HCT116 (cell line): ENCODE measurements at regions not wholly inside any gene's neighbourhood (a gene's known extent, or its start where the extent isn't known, plus 50 kb on each side); places are given as distances from the start of the nearest gene placed in this dataset.
A peak's percentile ranks its signal among the peaks of the same experiment; 100 is the strongest.

ENCODE experiments used
- ATAC-seq: fragments of 200-7000 bp; cut with Tn5 transposase; 2 replicates; pipeline ENCODE4 v1.9.1; 2020; ENCODE audit warnings: mild to moderate bottlenecking, moderate library complexity
- BruUV-seq: library from RNA; stranded (reverse); fragments of 400-500 nt; replicated peaks from 2 replicates; lab custom pipeline; 2021; lab: Mats Ljungman, UMichigan
- CTCF ChIA-PET: fragments of 300-600 bp; sonication (Branson Sonifier 250); formaldehyde crosslinking; loops from one replicate; lab custom pipeline; 2021; ENCODE audit warnings: antibody characterized with exemption; lab: Charles Lee
- POLR2A ChIA-PET: fragments of 300-600, 350-600 bp; sonication (Branson Sonifier 250); formaldehyde crosslinking; loops from one replicate; lab custom pipeline; 2021; ENCODE audit warnings: antibody characterized with exemption; lab: Charles Lee
- RAD21 ChIA-PET, 2 experiments: fragments of 300-600 bp; sonication (Branson Sonifier 250); formaldehyde crosslinking; loops; one replicate each; lab custom pipeline; 2023; ENCODE audit warnings: low total read pairs in 2 of 2; ENCODE audit not compliant: uncharacterized antibody in 2 of 2, unreplicated experiment in 2 of 2, low non-redundant PET in 1 of 2; lab: Charles Lee
- DNase-seq: peaks from one replicate; pipeline ENCODE4 v3.0.0-alpha.2; 2010; ENCODE audit warnings: low read depth, low spot score
- H2AFZ ChIP-seq: fragments of 200-600 bp; shearing (Covaris generic), sonication (generic); 2 replicates; pipeline ENCODE4 v1.6.1; 2017; ENCODE audit warnings: low read depth, mixed run types, mixed read lengths, antibody characterized with exemption, low read length; ENCODE audit not compliant: poor library complexity, severe bottlenecking
- H3K27ac ChIP-seq: 2 replicates; pipeline ENCODE4 v1.5.1; 2012; ENCODE audit warnings: low read depth, low read length
- H3K27me3 ChIP-seq: fragments of 200-600 bp; sonication (generic); 2 replicates; pipeline ENCODE4 v1.6.1; 2016; ENCODE audit warnings: mixed run types, low read length, mixed read lengths; ENCODE audit not compliant: insufficient read depth
- H3K36me3 ChIP-seq, 2 experiments: fragments of 200-500 bp in 1 of 2; fragments of 200-600 bp in 1 of 2; sonication (Bioruptor generic) in 1 of 2; sonication (generic) in 1 of 2; 2 replicates each; pipeline versions ENCODE4 v1.5.1 to v1.6.1; 2014 to 2016; ENCODE audit warnings: low read length in 2 of 2, inconsistent platforms in 1 of 2, mixed read lengths in 1 of 2, mixed run types in 1 of 2; ENCODE audit not compliant: insufficient read depth in 2 of 2, control insufficient read depth in 1 of 2
- H3K4me1 ChIP-seq, 2 experiments: fragments of 200-600 bp in 1 of 2; sonication (generic) in 1 of 2; 2 replicates each; pipeline versions ENCODE4 v1.5.1 to v1.6.1; 2012 to 2017; ENCODE audit warnings: low read length in 2 of 2, inconsistent platforms in 1 of 2, mild to moderate bottlenecking in 1 of 2, mixed read lengths in 1 of 2, mixed run types in 1 of 2, moderate library complexity in 1 of 2; ENCODE audit not compliant: insufficient read depth in 2 of 2, control insufficient read depth in 1 of 2
- H3K4me2 ChIP-seq: fragments of 200-600 bp; sonication (generic); 2 replicates; pipeline ENCODE4 v1.6.1; 2017; ENCODE audit warnings: mixed run types, low read length, mixed read lengths
- H3K4me3 ChIP-seq, 2 experiments: fragments of 200-600 bp in 1 of 2; sonication (generic) in 1 of 2; replicated peaks in 1 of 2; 2 replicates each; pipeline ENCODE4 v1.5.1; 2011 to 2016; ENCODE audit warnings: low read length in 2 of 2, control low read depth in 1 of 2, low read depth in 1 of 2, mild to moderate bottlenecking in 1 of 2, mixed read lengths in 1 of 2, mixed run types in 1 of 2
- H3K79me2 ChIP-seq: fragments of 200-600 bp; sonication (generic); 2 replicates; pipeline ENCODE4 v1.6.1; 2017; ENCODE audit warnings: mild to moderate bottlenecking, mixed run types, low read length, moderate library complexity, mixed read lengths; ENCODE audit not compliant: insufficient read depth
- H3K9ac ChIP-seq: fragments of 200-600 bp; sonication (generic); 2 replicates; pipeline ENCODE4 v1.6.1; 2016; ENCODE audit warnings: low read length, mixed read lengths
- H3K9me2 ChIP-seq: fragments of 200-600 bp; sonication (generic), shearing (Covaris generic); 2 replicates; pipeline ENCODE4 v1.6.1; 2017; ENCODE audit warnings: mixed run types, mild to moderate bottlenecking, moderate library complexity; ENCODE audit not compliant: insufficient read depth
- H3K9me3 ChIP-seq, 2 experiments: fragments of 200-500 bp in 1 of 2; fragments of 200-600 bp in 1 of 2; sonication (Bioruptor generic) in 1 of 2; sonication (generic) in 1 of 2; 2 replicates each; pipeline ENCODE4 v1.6.1; 2014 to 2017; ENCODE audit warnings: low read length in 2 of 2, mixed read lengths in 2 of 2, inconsistent platforms in 1 of 2, low read depth in 1 of 2, mild to moderate bottlenecking in 1 of 2, mixed run types in 1 of 2, moderate library complexity in 1 of 2; ENCODE audit not compliant: control insufficient read depth in 1 of 2, insufficient read depth in 1 of 2
- H4K20me1 ChIP-seq: fragments of 200-600 bp; sonication (generic), shearing (Covaris generic); 2 replicates; pipeline ENCODE4 v1.6.1; 2017; ENCODE audit warnings: mixed run types, mild to moderate bottlenecking, moderate library complexity; ENCODE audit not compliant: insufficient read depth
- ATF3 ChIP-seq: IDR thresholded peaks from 2 replicates; pipeline ENCODE4 v1.6.1; 2012
- CBX3 ChIP-seq: IDR thresholded peaks from 2 replicates; pipeline ENCODE4 v1.6.1; 2012; ENCODE audit warnings: low read depth
- CEBPB ChIP-seq: IDR thresholded peaks from 2 replicates; pipeline ENCODE4 v1.6.1; 2012; ENCODE audit warnings: low read depth
- ELF1 ChIP-seq: IDR thresholded peaks from 2 replicates; pipeline ENCODE4 v1.6.1; 2012; ENCODE audit warnings: low read depth, borderline replicate concordance
- EZH2phosphoT487 ChIP-seq: fragments of 200-600 bp; IDR thresholded peaks from 2 replicates; pipeline ENCODE4 v1.6.1; 2018; ENCODE audit warnings: antibody characterized with exemption, borderline replicate concordance
- JUND ChIP-seq: IDR thresholded peaks from 2 replicates; pipeline ENCODE4 v1.6.1; 2012
- POLR2A ChIP-seq: IDR thresholded peaks from 2 replicates; pipeline ENCODE4 v1.7.0; 2011; ENCODE audit warnings: borderline replicate concordance; ENCODE audit not compliant: insufficient read depth, insufficient read length; ENCODE audit errors: extremely low read depth
- POLR2AphosphoS5 ChIP-seq: IDR thresholded peaks from 2 replicates; pipeline ENCODE4 v1.6.1; 2011; ENCODE audit warnings: mild to moderate bottlenecking, low read depth, low read length, moderate library complexity
- SIN3A ChIP-seq: IDR thresholded peaks from 2 replicates; pipeline ENCODE4 v1.6.1; 2012; ENCODE audit warnings: low read depth
- ZBTB33 ChIP-seq: IDR thresholded peaks from 2 replicates; pipeline ENCODE4 v1.6.1; 2011; ENCODE audit warnings: mild to moderate bottlenecking, low read length, moderate library complexity; ENCODE audit not compliant: insufficient replicate concordance; ENCODE audit errors: extremely low read depth
- ZNF274 ChIP-seq: fragments of 200-500 bp; sonication (Bioruptor generic); IDR thresholded peaks from 2 replicates; pipeline ENCODE4 v1.6.1; 2014; ENCODE audit warnings: mild to moderate bottlenecking, low read depth, low read length, inconsistent platforms
- intact Hi-C: fragments of 100-400 bp; cut with micrococcal nuclease; formaldehyde crosslinking; loops from 2 replicates; pipeline ENCODE4 v1.10.0; 2022
- TF ChIP-seq, protein P1 (sequence below): IDR thresholded peaks from 2 replicates; pipeline ENCODE4 v1.6.1; 2012; ENCODE audit warnings: low read depth

DNA sequence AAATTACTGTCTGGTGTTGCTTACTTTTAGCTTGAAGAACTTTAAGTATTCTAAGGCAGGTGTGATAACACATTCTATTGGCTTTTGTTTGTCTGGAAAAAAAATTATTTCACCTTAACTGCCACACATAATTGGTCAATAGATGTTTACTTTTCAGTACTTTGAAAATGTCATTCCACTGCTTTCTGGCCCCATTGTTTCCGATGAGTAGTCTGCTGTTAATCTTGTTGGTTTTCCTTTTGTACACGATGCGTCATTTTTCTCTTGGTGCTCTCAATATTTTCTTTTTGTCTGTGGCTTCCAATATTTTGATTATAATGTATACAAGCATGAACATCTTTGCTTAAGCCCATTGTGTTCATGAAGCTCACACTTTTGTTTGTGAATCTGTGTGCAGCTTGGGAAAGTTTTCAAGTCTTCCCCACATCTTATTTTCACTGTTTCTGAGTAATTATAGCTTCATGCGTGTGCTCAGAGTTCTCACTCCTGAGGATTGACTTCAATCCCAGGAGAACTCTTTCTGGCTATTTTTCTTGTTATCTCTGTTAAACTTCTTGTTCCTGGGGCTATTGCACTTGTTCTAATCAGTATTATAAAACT, 664.7 kb downstream of the IGSF11 start:
- RAD21 ChIA-PET = no interaction called here
- Histone ChIP-seq H3K79me2 (no peaks in the 10 kb centered on the region), H3K9me3 (peaks cover 10 to 12% of the 10 kb centered on the region in 2 experiments; a peak in 3 of 4 replicates), H3K9ac (no peak overlapping the region), H3K27me3 (no peaks in the 10 kb centered on the region), H2AFZ (no peak overlapping the region), H4K20me1 (no peaks in the 10 kb centered on the region), H3K36me3 (no peaks in the 10 kb centered on the region), H3K4me2 (no peak overlapping the region), H3K27ac (no peak overlapping the region), H3K4me1 (no peaks in the 10 kb centered on the region), H3K4me3 (no peak overlapping the region), H3K9me2 (no peaks in the 10 kb centered on the region)
- ATAC-seq (no peak), DNase-seq (peak; percentile 0)
- TF ChIP-seq CEBPB (no peak), ZBTB33 (no peak), CBX3 (peak; percentile 41; the same call in 1 of the 2 replicates), ELF1 (no peak), SIN3A (no peak), POLR2A (no peak)
- POLR2A ChIA-PET = no interaction called here
- intact Hi-C loops = no loop called here
- CTCF ChIA-PET = no interaction called here
- BruUV-seq = no TSS peak

DNA sequence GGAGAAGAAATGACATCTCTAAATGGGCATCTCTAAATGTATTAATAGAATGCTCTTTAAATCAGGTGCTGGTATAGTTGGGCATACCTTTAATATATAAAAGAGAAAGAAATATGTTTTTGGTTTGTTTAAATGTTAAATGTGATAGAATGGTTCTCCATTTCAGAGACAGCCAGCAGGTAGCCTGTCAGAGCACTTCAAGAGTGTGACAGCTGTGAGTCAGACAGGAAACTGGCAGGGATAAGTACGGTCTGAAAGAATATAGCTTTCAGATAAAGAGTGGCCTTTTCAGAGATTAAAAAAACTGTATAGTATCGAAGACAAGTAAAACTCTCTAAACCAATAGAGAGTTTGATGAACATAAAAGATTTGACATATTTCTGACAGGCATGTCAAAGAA, 654.1 kb downstream of the IGSF11 start:
- POLR2A ChIA-PET = no interaction called here
- TF ChIP-seq ELF1 (no peak), ATF3 (no peak), POLR2AphosphoS5 (no peak), ZBTB33 (no peak), JUND (no peak), ZNF274 (no peak), EZH2phosphoT487 (no peak), CEBPB (no peak), SIN3A (no peak)
- TF ChIP-seq, protein P1, sequence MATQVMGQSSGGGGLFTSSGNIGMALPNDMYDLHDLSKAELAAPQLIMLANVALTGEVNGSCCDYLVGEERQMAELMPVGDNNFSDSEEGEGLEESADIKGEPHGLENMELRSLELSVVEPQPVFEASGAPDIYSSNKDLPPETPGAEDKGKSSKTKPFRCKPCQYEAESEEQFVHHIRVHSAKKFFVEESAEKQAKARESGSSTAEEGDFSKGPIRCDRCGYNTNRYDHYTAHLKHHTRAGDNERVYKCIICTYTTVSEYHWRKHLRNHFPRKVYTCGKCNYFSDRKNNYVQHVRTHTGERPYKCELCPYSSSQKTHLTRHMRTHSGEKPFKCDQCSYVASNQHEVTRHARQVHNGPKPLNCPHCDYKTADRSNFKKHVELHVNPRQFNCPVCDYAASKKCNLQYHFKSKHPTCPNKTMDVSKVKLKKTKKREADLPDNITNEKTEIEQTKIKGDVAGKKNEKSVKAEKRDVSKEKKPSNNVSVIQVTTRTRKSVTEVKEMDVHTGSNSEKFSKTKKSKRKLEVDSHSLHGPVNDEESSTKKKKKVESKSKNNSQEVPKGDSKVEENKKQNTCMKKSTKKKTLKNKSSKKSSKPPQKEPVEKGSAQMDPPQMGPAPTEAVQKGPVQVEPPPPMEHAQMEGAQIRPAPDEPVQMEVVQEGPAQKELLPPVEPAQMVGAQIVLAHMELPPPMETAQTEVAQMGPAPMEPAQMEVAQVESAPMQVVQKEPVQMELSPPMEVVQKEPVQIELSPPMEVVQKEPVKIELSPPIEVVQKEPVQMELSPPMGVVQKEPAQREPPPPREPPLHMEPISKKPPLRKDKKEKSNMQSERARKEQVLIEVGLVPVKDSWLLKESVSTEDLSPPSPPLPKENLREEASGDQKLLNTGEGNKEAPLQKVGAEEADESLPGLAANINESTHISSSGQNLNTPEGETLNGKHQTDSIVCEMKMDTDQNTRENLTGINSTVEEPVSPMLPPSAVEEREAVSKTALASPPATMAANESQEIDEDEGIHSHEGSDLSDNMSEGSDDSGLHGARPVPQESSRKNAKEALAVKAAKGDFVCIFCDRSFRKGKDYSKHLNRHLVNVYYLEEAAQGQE = no peak

More for the DNA sequence above, 654.1 kb downstream of the IGSF11 start:
- Histone ChIP-seq H3K27me3 (no peaks in the 10 kb centered on the region), H3K79me2 (no peaks in the 10 kb centered on the region), H3K36me3 (no peaks in the 10 kb centered on the region), H3K4me3 (no peak overlapping the region), H3K27ac (no peak overlapping the region), H3K4me2 (no peak overlapping the region), H3K9ac (no peak overlapping the region), H3K9me2 (no peaks in the 10 kb centered on the region), H3K4me1 (no peaks in the 10 kb centered on the region), H2AFZ (no peak overlapping the region), H3K9me3 (no peaks in the 10 kb centered on the region), H4K20me1 (no peaks in the 10 kb centered on the region)
- BruUV-seq = no TSS peak
- ChIA-PET CTCF (no interaction called here), RAD21 (no interaction called here)
- ATAC-seq = no peak
- intact Hi-C loops = no loop called here
- DNase-seq = no peak
